DOHH2 (cell line): ENCODE measurements at regions not wholly inside any gene's neighbourhood (a gene's known extent, or its start where the extent isn't known, plus 50 kb on each side); places are given as distances from the start of the nearest gene placed in this dataset.

Source experiments
- EZH2phosphoT487 ChIP-seq: fragments of 200-600 bp; sonication (generic); IDR thresholded peaks from 2 replicates; pipeline ENCODE4 v1.6.1; 2017; ENCODE audit warnings: borderline replicate concordance, mild to moderate bottlenecking, antibody characterized with exemption, low read length, moderate library complexity, mixed read lengths
- TF ChIP-seq, protein P1 (sequence below): fragments of 200-600 bp; sonication (generic); IDR thresholded peaks from one replicate; pipeline ENCODE4 v1.5.1; 2014; ENCODE audit warnings: antibody characterized with exemption, mild to moderate bottlenecking, low read depth, low read length; ENCODE audit not compliant: poor library complexity, severe bottlenecking

DNA sequence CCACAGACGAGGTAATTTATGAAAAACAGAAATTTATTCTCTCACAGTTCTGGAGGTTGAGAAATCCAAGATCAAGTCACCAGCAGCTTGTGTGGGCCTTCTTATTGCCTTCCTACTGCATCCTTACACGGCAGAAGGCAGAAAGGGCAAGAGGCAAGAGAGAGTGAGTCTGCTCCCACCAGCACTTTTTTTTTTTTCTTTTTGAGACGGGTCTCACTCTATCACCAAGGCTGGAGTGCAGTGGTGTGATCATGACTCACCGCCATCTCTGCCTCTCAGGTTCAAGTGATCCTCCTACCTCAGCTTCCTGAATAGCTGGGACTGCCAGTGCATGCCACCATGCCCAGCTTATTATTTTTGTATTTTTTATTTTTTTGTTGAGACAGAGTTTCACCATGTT lies 78.5 kb upstream of the HK2 start:
- TF ChIP-seq, protein P1, sequence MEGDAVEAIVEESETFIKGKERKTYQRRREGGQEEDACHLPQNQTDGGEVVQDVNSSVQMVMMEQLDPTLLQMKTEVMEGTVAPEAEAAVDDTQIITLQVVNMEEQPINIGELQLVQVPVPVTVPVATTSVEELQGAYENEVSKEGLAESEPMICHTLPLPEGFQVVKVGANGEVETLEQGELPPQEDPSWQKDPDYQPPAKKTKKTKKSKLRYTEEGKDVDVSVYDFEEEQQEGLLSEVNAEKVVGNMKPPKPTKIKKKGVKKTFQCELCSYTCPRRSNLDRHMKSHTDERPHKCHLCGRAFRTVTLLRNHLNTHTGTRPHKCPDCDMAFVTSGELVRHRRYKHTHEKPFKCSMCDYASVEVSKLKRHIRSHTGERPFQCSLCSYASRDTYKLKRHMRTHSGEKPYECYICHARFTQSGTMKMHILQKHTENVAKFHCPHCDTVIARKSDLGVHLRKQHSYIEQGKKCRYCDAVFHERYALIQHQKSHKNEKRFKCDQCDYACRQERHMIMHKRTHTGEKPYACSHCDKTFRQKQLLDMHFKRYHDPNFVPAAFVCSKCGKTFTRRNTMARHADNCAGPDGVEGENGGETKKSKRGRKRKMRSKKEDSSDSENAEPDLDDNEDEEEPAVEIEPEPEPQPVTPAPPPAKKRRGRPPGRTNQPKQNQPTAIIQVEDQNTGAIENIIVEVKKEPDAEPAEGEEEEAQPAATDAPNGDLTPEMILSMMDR, result no peak
- no peak for TF ChIP-seq EZH2phosphoT487
